ENCODE measurements at regions not wholly inside any gene's neighbourhood (a gene's known extent, or its start where the extent isn't known, plus 50 kb on each side); places are given as distances from the start of the nearest gene placed in this dataset.
A peak's percentile ranks its signal among the peaks of the same experiment; 100 is the strongest.

DNA sequence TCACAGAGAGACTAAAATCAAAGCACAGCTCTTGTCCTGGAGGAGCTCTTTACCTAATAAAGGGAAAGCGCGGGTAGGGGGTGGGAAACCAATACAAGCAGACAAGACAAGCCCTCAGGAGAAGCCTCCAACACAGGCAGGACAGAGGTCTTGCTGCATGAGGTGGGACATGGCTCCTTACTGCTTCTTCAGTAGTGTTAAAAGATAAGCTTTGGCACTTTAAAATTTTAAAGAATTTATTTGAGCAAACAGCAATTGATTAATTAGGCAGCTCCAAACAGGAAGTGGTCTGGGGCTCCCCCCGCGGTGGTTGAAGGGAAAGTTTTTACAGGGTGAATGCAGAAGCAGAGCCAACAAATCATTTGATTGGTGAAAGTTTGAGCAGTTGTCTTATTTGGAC is 50.3 kb upstream of the MACC1 start:
- peak; percentile 38 to 56 for ATAC-seq (ENCODE audit: low read depth in 2 of 2)
- DNase-seq = peak; percentile 24
- Mint-ChIP-seq H3K36me3 (no peaks in the 10 kb centered on the region), H3K4me1 (peaks cover 0 to 9% (median 0%) of the 10 kb centered on the region in 3 donors), H3K27me3 (no peaks in the 10 kb centered on the region), H3K4me3 (peak overlapping the region in 1 of 8 donors; percentile 60), H3K9me3 (peaks cover 0 to 4% (median 0%) of the 10 kb centered on the region in 7 donors), H3K27ac (peak overlapping the region in 1 of 6 donors; percentile 17)

DNA sequence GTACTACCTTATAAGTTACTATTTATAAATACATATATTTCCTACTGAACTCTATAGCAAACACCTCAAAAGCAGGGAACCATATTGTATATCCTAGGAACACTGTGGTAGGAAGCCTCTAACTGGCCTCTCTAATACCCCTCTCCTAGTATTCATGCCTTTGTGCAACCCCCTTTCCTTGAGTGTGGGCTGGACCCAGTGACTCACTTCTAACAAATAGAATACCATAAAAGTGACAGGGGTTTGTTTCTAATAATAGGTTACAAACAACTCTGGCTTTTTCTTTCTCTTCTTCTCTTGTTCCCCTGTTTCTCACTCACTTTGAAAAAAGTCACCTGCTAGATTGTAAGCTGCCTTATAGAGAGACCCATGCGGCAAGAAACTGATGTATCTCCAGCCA is 51.6 kb upstream of the MACC1 start:
- peaks cover 0 to 9% (median 0%) of the 10 kb centered on the region in 3 donors for H3K4me1 Mint-ChIP-seq
- ATAC-seq (ENCODE audit: low read depth in 2 of 2) = no peak

DNA sequence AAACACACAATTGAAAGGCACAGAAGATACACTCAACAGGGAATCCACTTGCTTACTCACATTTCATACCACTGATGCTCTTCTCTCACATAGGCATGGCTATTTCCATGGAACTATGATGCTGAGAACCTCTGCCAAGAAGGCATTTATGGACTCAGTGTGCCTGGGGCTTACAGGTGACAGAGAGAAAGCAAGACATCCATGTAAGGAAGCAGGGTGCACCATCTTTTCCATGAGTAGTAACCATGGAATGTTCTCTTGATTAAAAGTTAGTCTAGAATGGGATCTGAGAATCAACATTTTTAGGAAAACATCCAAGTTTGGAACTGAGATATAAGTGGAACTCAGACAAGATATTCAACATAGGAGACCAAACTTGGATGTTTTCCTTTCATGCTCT is 52.5 kb upstream of the MACC1 start:
- Mint-ChIP-seq H3K4me3 (no peak overlapping the region), H3K9me3 (peaks cover 0 to 4% (median 0%) of the 10 kb centered on the region in 7 donors), H3K4me1 (peaks cover 0 to 9% (median 0%) of the 10 kb centered on the region in 3 donors), H3K36me3 (no peaks in the 10 kb centered on the region), H3K27me3 (no peaks in the 10 kb centered on the region), H3K27ac (no peak overlapping the region)
- no peak for ATAC-seq (ENCODE audit: low read depth in 2 of 2)
- DNase-seq = no peak

More for the DNA sequence above, 51.6 kb upstream of the MACC1 start:
- Mint-ChIP-seq H3K27me3 (no peaks in the 10 kb centered on the region), H3K36me3 (no peaks in the 10 kb centered on the region), H3K9me3 (peaks cover 0 to 4% (median 0%) of the 10 kb centered on the region in 7 donors), H3K27ac (no peak overlapping the region), H3K4me3 (no peak overlapping the region)
- DNase-seq = no peak

GRCh38 chr7:20270371-20270770 is 53.2 kb upstream of the MACC1 start:
- ATAC-seq (ENCODE audit: low read depth in 2 of 2) = no peak
- H3K9me3 Mint-ChIP-seq = peaks cover 0 to 4% (median 0%) of the 10 kb centered on the region in 7 donors
- peaks cover 0 to 9% (median 0%) of the 10 kb centered on the region in 3 donors for H3K4me1 Mint-ChIP-seq
- no peaks in the 10 kb centered on the region for H3K36me3 Mint-ChIP-seq
- DNase-seq = no peak
- no peaks in the 10 kb centered on the region for H3K27me3 Mint-ChIP-seq
- H3K27ac Mint-ChIP-seq = peak overlapping the region in 1 of 6 donors; percentile 12
- H3K4me3 Mint-ChIP-seq = no peak overlapping the region

GRCh38 chr7:20270867-20271266 is 53.7 kb upstream of the MACC1 start:
- peaks cover 0 to 3% (median 0%) of the 10 kb centered on the region in 7 donors for H3K9me3 Mint-ChIP-seq
- DNase-seq (no peak), ATAC-seq (ENCODE audit: low read depth in 2 of 2) (no peak)
- no peaks in the 10 kb centered on the region for H3K27me3 Mint-ChIP-seq
- no peak overlapping the region for H3K4me3 Mint-ChIP-seq
- H3K27ac Mint-ChIP-seq = no peak overlapping the region
- H3K36me3 Mint-ChIP-seq = no peaks in the 10 kb centered on the region
- peaks cover 0 to 9% (median 0%) of the 10 kb centered on the region in 3 donors for H3K4me1 Mint-ChIP-seq

GRCh38 chr7:20275637-20276036 is 55.1 kb upstream of the ITGB8 start:
- Mint-ChIP-seq H3K4me3 (no peak overlapping the region), H3K36me3 (no peaks in the 10 kb centered on the region), H3K27ac (peak overlapping the region in 1 of 6 donors; percentile 59), H3K9me3 (peaks cover 0 to 1% (median 0%) of the 10 kb centered on the region in 7 donors), H3K27me3 (no peaks in the 10 kb centered on the region), H3K4me1 (no peaks in the 10 kb centered on the region)
- ATAC-seq (ENCODE audit: low read depth in 2 of 2) = no peak
- no peak for DNase-seq

DNA sequence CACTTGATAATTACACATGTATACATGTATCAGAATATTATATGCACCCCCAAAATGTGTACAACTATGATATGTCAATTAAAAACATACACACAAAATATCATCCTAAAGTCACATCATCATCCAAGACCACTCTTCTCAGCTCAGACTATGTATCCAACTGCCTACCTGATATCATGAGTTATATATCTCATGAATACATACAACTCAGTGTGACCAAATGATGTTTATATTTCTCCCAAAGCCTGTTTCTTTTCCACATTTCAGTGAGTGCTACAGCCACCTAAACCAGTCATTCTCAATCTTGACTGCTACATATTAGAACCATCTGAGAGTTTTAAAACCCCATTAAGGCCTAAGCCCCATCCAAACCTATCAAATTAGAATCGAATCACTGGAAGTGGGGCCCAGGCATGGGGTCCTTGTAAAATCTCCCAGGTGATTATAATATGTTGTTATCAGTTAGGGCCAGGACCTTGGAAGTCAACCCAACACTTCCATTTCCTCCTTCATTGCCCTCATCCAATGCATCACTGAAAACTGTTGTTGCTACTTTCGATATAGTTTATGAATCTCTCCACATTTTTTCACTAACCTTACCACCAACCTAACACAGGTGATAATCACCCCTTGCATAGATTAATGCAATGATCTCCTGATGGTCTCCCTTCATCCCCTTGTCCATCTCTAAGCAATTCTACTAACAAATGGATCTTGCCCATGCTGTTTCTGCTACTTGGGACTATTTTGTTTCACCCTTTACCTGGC is 53.8 kb upstream of the ITGB8 start:
- H3K27ac Mint-ChIP-seq = no peak overlapping the region
- DNase-seq (no peak), ATAC-seq (ENCODE audit: low read depth in 2 of 2) (no peak)
- no peaks in the 10 kb centered on the region for H3K27me3 Mint-ChIP-seq
- H3K36me3 Mint-ChIP-seq = no peaks in the 10 kb centered on the region
- H3K4me1 Mint-ChIP-seq = no peaks in the 10 kb centered on the region
- H3K4me3 Mint-ChIP-seq = no peak overlapping the region
- H3K9me3 Mint-ChIP-seq = peaks cover 0 to 1% (median 0%) of the 10 kb centered on the region in 7 donors

DNA sequence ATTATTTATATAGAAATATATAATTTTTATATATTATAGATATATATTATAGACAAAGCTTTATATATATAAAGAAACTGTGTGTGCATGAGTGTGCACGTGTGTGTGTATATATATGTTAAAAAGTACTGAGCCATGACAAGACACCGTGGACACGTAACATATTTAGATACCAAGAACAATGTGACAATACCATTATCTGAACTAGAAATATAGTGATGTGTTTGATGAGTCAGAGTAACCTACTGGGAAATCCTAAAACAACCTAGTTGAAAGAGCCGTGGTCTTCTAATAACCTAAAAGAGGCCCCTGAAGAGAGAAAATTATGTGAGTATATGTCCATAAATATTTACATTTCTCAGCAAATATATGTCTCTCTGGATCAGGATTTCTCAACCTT is 50.7 kb upstream of the ITGB8 start:
- Mint-ChIP-seq H3K4me3 (no peak overlapping the region), H3K36me3 (no peaks in the 10 kb centered on the region), H3K4me1 (no peaks in the 10 kb centered on the region), H3K27ac (no peak overlapping the region), H3K27me3 (peaks cover 0 to 5% (median 0%) of the 10 kb centered on the region in 3 donors), H3K9me3 (peaks cover 0 to 1% (median 0%) of the 10 kb centered on the region in 7 donors)
- ATAC-seq (ENCODE audit: low read depth in 2 of 2) (no peak), DNase-seq (no peak)

- H3K4me1 Mint-ChIP-seq = no peaks in the 10 kb centered on the region
- H3K36me3 Mint-ChIP-seq = no peaks in the 10 kb centered on the region
- H3K27ac Mint-ChIP-seq = no peak overlapping the region
- no peak overlapping the region for H3K4me3 Mint-ChIP-seq
- no peak for ATAC-seq (ENCODE audit: low read depth in 2 of 2)
- DNase-seq = no peak
- peaks cover 0 to 5% (median 0%) of the 10 kb centered on the region in 3 donors for H3K27me3 Mint-ChIP-seq
- peaks cover 0 to 1% (median 0%) of the 10 kb centered on the region in 7 donors for H3K9me3 Mint-ChIP-seq
These were observed 50.0 kb upstream of the ITGB8 start for GRCh38 chr7:20280475-20281351.
